GM23248 (cell line): ENCODE measurements at regions not wholly inside any gene's neighbourhood (a gene's known extent, or its start where the extent isn't known, plus 50 kb on each side); places are given as distances from the start of the nearest gene placed in this dataset.

Experiments used
- DNase-seq: peaks from one replicate; pipeline ENCODE4 v3.0.0-alpha.2; 2015
- H2AFZ ChIP-seq: fragments of 200-600 bp; sonication (generic); 2 replicates; pipeline ENCODE4 v1.6.1; 2016; ENCODE audit warnings: antibody characterized with exemption
- H3F3A ChIP-seq: fragments of 200-600 bp; sonication (generic); 2 replicates; pipeline ENCODE4 v1.6.1; 2016; ENCODE audit warnings: mild to moderate bottlenecking, antibody characterized with exemption, mixed run types; ENCODE audit not compliant: insufficient read depth
- H3K27ac ChIP-seq: fragments of 200-600 bp; sonication (generic); 2 replicates; pipeline ENCODE4 v1.5.1; 2016; ENCODE audit warnings: mild to moderate bottlenecking
- H3K27me3 ChIP-seq: fragments of 200-600 bp; sonication (generic); replicated peaks from 2 replicates; pipeline ENCODE4 v1.6.1; 2016; ENCODE audit warnings: mild to moderate bottlenecking; ENCODE audit not compliant: insufficient read depth
- H3K36me3 ChIP-seq: fragments of 200-600 bp; sonication (generic); 2 replicates; pipeline ENCODE4 v1.6.1; 2016; ENCODE audit warnings: low read depth, mild to moderate bottlenecking
- H3K4me1 ChIP-seq: fragments of 200-600 bp; sonication (generic); 2 replicates; pipeline ENCODE4 v1.6.1; 2016; ENCODE audit warnings: mild to moderate bottlenecking; ENCODE audit not compliant: insufficient read depth
- H3K4me2 ChIP-seq: fragments of 200-600 bp; sonication (generic); one replicate; pipeline ENCODE4 v1.6.1; 2016; ENCODE audit warnings: mild to moderate bottlenecking; ENCODE audit not compliant: unreplicated experiment
- H3K4me3 ChIP-seq: fragments of 200-600 bp; sonication (generic); 2 replicates; pipeline ENCODE4 v1.5.1; 2016; ENCODE audit warnings: mild to moderate bottlenecking
- H3K79me2 ChIP-seq: fragments of 200-600 bp; sonication (generic); 2 replicates; pipeline ENCODE4 v1.6.1; 2016; ENCODE audit warnings: mild to moderate bottlenecking; ENCODE audit not compliant: insufficient read depth
- H3K9ac ChIP-seq: fragments of 200-600 bp; sonication (generic); 2 replicates; pipeline ENCODE4 v1.6.1; 2016; ENCODE audit warnings: mild to moderate bottlenecking
- H3K9me2 ChIP-seq: fragments of 200-600 bp; sonication (generic); 2 replicates; pipeline ENCODE4 v1.6.1; 2016; ENCODE audit warnings: mixed run types, mild to moderate bottlenecking, moderate library complexity; ENCODE audit not compliant: insufficient read depth
- H3K9me3 ChIP-seq: fragments of 200-600 bp; sonication (generic); one replicate; pipeline ENCODE4 v1.6.1; 2017; ENCODE audit warnings: low read depth
- H4K20me1 ChIP-seq: fragments of 200-600 bp; sonication (generic); 2 replicates; pipeline ENCODE4 v1.6.0; 2016; ENCODE audit not compliant: insufficient read depth
- EZH2 ChIP-seq: fragments of 200-600 bp; sonication (generic); IDR thresholded peaks from 2 replicates; pipeline ENCODE4 v1.6.1; 2018; ENCODE audit warnings: antibody characterized with exemption, mild to moderate bottlenecking; ENCODE audit not compliant: insufficient read depth, poor library complexity, severe bottlenecking
- EZH2phosphoT487 ChIP-seq: fragments of 200-600 bp; sonication (generic); IDR thresholded peaks from 2 replicates; pipeline ENCODE4 v1.6.1; 2018; ENCODE audit warnings: antibody characterized with exemption, moderate library complexity, mild to moderate bottlenecking, low read depth; ENCODE audit not compliant: insufficient read depth
- WGBS, 2 experiments: methylation state at CpG; one replicate each; pipeline ENCODE4 v1.1.6; 2015 to 2017; ENCODE audit warnings: low lambda C conversion rate in 2 of 2, low coverage in 1 of 2; ENCODE audit errors: missing lambda C conversion rate in 2 of 2; 5-methylcytosine and 5-hydroxymethylcytosine counted together
- in situ Hi-C: fragments of 300-500 bp; cut with MboI; formaldehyde crosslinking; loops from 2 replicates; pipeline ENCODE4 v1.15.0; 2020

- H3K27ac ChIP-seq: no peak overlapping the region
- no peak overlapping the region for H3K4me3 ChIP-seq
- no peak for DNase-seq
- H3K9ac ChIP-seq: no peak overlapping the region
- no peaks in the 10 kb centered on the region for H3K9me2 ChIP-seq
- no peaks in the 10 kb centered on the region for H3K4me1 ChIP-seq
- TF ChIP-seq EZH2phosphoT487 (no peak), EZH2 (no peak)
- no peak overlapping the region for H2AFZ ChIP-seq
- H3K4me2 ChIP-seq: no peak overlapping the region
- no peaks in the 10 kb centered on the region for H3K36me3 ChIP-seq
- no peaks in the 10 kb centered on the region for H3F3A ChIP-seq
- in situ Hi-C loops: no loop called here
- 54 to 71% methylated on average over 2 of the region's 2 CpGs for WGBS, 2 experiments
- no peaks in the 10 kb centered on the region for H3K27me3 ChIP-seq
- no peaks in the 10 kb centered on the region for H3K9me3 ChIP-seq
- H4K20me1 ChIP-seq: no peaks in the 10 kb centered on the region
- H3K79me2 ChIP-seq: no peaks in the 10 kb centered on the region
Measured at GRCh38 chr2:195037045-195037444, 620.0 kb upstream of the SLC39A10 start.

- no peak for DNase-seq
- Histone ChIP-seq H4K20me1 (no peaks in the 10 kb centered on the region), H3K9me3 (no peaks in the 10 kb centered on the region), H3K9me2 (no peaks in the 10 kb centered on the region), H3K79me2 (no peaks in the 10 kb centered on the region), H2AFZ (no peak overlapping the region), H3K4me2 (no peak overlapping the region), H3K9ac (no peak overlapping the region), H3F3A (no peaks in the 10 kb centered on the region), H3K36me3 (no peaks in the 10 kb centered on the region), H3K4me1 (no peaks in the 10 kb centered on the region), H3K27me3 (no peaks in the 10 kb centered on the region), H3K4me3 (no peak overlapping the region), H3K27ac (no peak overlapping the region)
- TF ChIP-seq EZH2phosphoT487 (no peak), EZH2 (no peak)
- 53 to 58% methylated on average over 1 of the region's 1 CpG for WGBS, 2 experiments
- in situ Hi-C loops: no loop called here
Measured at GRCh38 chr2:195031411-195031810, 625.6 kb upstream of the SLC39A10 start.

GRCh38 chr2:195029804-195030654 lies 627.0 kb upstream of the SLC39A10 start:
- no peak overlapping the region for H3K4me3 ChIP-seq
- no peaks in the 10 kb centered on the region for H3K9me2 ChIP-seq
- no peak overlapping the region for H3K4me2 ChIP-seq
- no peaks in the 10 kb centered on the region for H3K79me2 ChIP-seq
- H3K9me3 ChIP-seq: no peaks in the 10 kb centered on the region
- no peaks in the 10 kb centered on the region for H3K27me3 ChIP-seq
- WGBS, 2 experiments: 18 to 33% methylated on average over 4 of the region's 4 CpGs
- H3K36me3 ChIP-seq: no peaks in the 10 kb centered on the region
- H2AFZ ChIP-seq: no peak overlapping the region
- H3K4me1 ChIP-seq: no peaks in the 10 kb centered on the region
- DNase-seq: no peak
- H4K20me1 ChIP-seq: no peaks in the 10 kb centered on the region
- no peaks in the 10 kb centered on the region for H3F3A ChIP-seq
- in situ Hi-C loops: no loop called here
- no peak for TF ChIP-seq EZH2
- TF ChIP-seq EZH2phosphoT487: no peak
- H3K9ac ChIP-seq: no peak overlapping the region
- no peak overlapping the region for H3K27ac ChIP-seq

GRCh38 chr2:195027947-195028346 lies 629.1 kb upstream of the SLC39A10 start:
- Histone ChIP-seq H4K20me1 (no peaks in the 10 kb centered on the region), H3K4me2 (no peak overlapping the region), H3F3A (no peaks in the 10 kb centered on the region), H3K79me2 (no peaks in the 10 kb centered on the region), H3K9me3 (no peaks in the 10 kb centered on the region), H3K9ac (no peak overlapping the region), H3K27ac (no peak overlapping the region), H3K9me2 (no peaks in the 10 kb centered on the region), H2AFZ (no peak overlapping the region), H3K4me3 (no peak overlapping the region), H3K4me1 (no peaks in the 10 kb centered on the region), H3K36me3 (no peaks in the 10 kb centered on the region), H3K27me3 (no peaks in the 10 kb centered on the region)
- no peak for DNase-seq
- 61 to 66% methylated on average over 4 of the region's 4 CpGs for WGBS, 2 experiments
- in situ Hi-C loops: no loop called here
- TF ChIP-seq EZH2 (no peak), EZH2phosphoT487 (no peak)
